ENCODE measurements at regions not wholly inside any gene's neighbourhood (a gene's known extent, or its start where the extent isn't known, plus 50 kb on each side); places are given as distances from the start of the nearest gene placed in this dataset.
A peak's percentile ranks its signal among the peaks of the same experiment; 100 is the strongest.

- H3K9me3 ChIP-seq (ENCODE audit: control insufficient read depth in 2 of 2, insufficient read depth in 1 of 2, low read depth in 1 of 2, low read length in 1 of 2): no peaks in the 10 kb centered on the region
- peak in 1 of 2 donors; percentile 34 for DNase-seq
- 46 to 68% (median 46%) methylated on average over 6 of the region's 6 CpGs for WGBS, 3 donors
- H3K4me3 ChIP-seq (ENCODE audit: low read depth in 1 of 3, low read length in 3 of 3): no peak overlapping the region
- no peaks in the 10 kb centered on the region for H3K27me3 ChIP-seq (ENCODE audit: control insufficient read depth in 3 of 3, insufficient read depth in 3 of 3, low read length in 3 of 3)
- no peak for FAIRE-seq
- no peaks in the 10 kb centered on the region for H3K36me3 ChIP-seq (ENCODE audit: control insufficient read depth in 3 of 3, insufficient read depth in 2 of 3, low read depth in 1 of 3, low read length in 3 of 3)
- H3K27ac ChIP-seq (ENCODE audit: low read depth in 1 of 3, low read length in 2 of 3): peak overlapping the region in 1 of 3 donors; percentile 24
- peaks cover 0 to 5% (median 4%) of the 10 kb centered on the region in 3 donors for H3K4me1 ChIP-seq (ENCODE audit: control insufficient read depth in 3 of 3, insufficient read depth in 2 of 3, low read depth in 1 of 3, low read length in 2 of 3)
Observed at GRCh38 chr13:50366488-50367174, 351.4 kb downstream of the KCNRG start.

DNA sequence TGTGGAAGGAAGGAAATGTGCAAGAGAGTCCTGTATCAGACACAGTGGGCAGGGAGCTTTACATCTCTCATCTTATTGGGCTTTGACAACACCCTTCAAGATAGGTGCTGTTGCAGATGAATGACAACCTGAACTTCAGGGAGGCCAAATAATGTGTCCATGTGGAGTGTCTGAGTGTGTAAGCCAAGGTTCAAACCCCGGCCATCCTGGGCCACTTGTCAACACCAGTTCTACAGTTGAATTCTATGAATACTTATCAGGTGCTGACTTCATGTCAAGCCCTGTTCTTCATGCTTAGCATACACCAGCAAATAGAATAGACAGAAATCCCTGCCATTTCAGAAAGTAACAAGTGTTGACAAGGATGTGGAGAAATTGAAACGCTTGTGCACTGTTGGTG lies 354.4 kb downstream of the KCNRG start:
- FAIRE-seq: no peak
- WGBS, 3 donors: 92 to 98% (median 95%) methylated on average over 2 of the region's 2 CpGs

GRCh38 chr13:50370303-50370950 lies 355.2 kb downstream of the KCNRG start:
- Histone ChIP-seq H3K9me3 (ENCODE audit: control insufficient read depth in 2 of 2, insufficient read depth in 1 of 2, low read depth in 1 of 2, low read length in 1 of 2) (no peaks in the 10 kb centered on the region), H3K27me3 (ENCODE audit: control insufficient read depth in 3 of 3, insufficient read depth in 3 of 3, low read length in 3 of 3) (no peaks in the 10 kb centered on the region), H3K27ac (ENCODE audit: low read depth in 1 of 3, low read length in 2 of 3) (no peak overlapping the region), H3K4me3 (ENCODE audit: low read depth in 1 of 3, low read length in 3 of 3) (no peak overlapping the region), H3K4me1 (ENCODE audit: control insufficient read depth in 3 of 3, insufficient read depth in 2 of 3, low read depth in 1 of 3, low read length in 2 of 3) (peaks cover 0 to 5% (median 4%) of the 10 kb centered on the region in 3 donors), H3K36me3 (ENCODE audit: control insufficient read depth in 3 of 3, insufficient read depth in 2 of 3, low read depth in 1 of 3, low read length in 3 of 3) (no peaks in the 10 kb centered on the region)
- no peak for DNase-seq
- no peak for FAIRE-seq
- 67 to 84% (median 67%) methylated on average over 5 of the region's 5 CpGs for WGBS, 3 donors

More for the DNA sequence above, 354.4 kb downstream of the KCNRG start:
- Histone ChIP-seq H3K27me3 (ENCODE audit: control insufficient read depth in 3 of 3, insufficient read depth in 3 of 3, low read length in 3 of 3) (no peaks in the 10 kb centered on the region), H3K27ac (ENCODE audit: low read depth in 1 of 3, low read length in 2 of 3) (no peak overlapping the region), H3K36me3 (ENCODE audit: control insufficient read depth in 3 of 3, insufficient read depth in 2 of 3, low read depth in 1 of 3, low read length in 3 of 3) (no peaks in the 10 kb centered on the region), H3K9me3 (ENCODE audit: control insufficient read depth in 2 of 2, insufficient read depth in 1 of 2, low read depth in 1 of 2, low read length in 1 of 2) (no peaks in the 10 kb centered on the region), H3K4me1 (ENCODE audit: control insufficient read depth in 3 of 3, insufficient read depth in 2 of 3, low read depth in 1 of 3, low read length in 2 of 3) (peaks cover 0 to 5% (median 4%) of the 10 kb centered on the region in 3 donors), H3K4me3 (ENCODE audit: low read depth in 1 of 3, low read length in 3 of 3) (no peak overlapping the region)
- no peak for DNase-seq

- H3K27ac ChIP-seq (ENCODE audit: low read depth in 1 of 3, low read length in 2 of 3): no peak overlapping the region
Observed at GRCh38 chr13:50374517-50374916, 359.3 kb downstream of the KCNRG start.

GRCh38 chr13:50375792-50376191 lies 360.5 kb downstream of the KCNRG start:
- no peak for DNase-seq
- Histone ChIP-seq H3K9me3 (ENCODE audit: control insufficient read depth in 2 of 2, insufficient read depth in 1 of 2, low read depth in 1 of 2, low read length in 1 of 2) (peaks cover 0 to 11% of the 10 kb centered on the region in 2 donors), H3K27me3 (ENCODE audit: control insufficient read depth in 3 of 3, insufficient read depth in 3 of 3, low read length in 3 of 3) (no peaks in the 10 kb centered on the region), H3K27ac (ENCODE audit: low read depth in 1 of 3, low read length in 2 of 3) (no peak overlapping the region), H3K4me1 (ENCODE audit: control insufficient read depth in 3 of 3, insufficient read depth in 2 of 3, low read depth in 1 of 3, low read length in 2 of 3) (no peaks in the 10 kb centered on the region), H3K36me3 (ENCODE audit: control insufficient read depth in 3 of 3, insufficient read depth in 2 of 3, low read depth in 1 of 3, low read length in 3 of 3) (no peaks in the 10 kb centered on the region), H3K4me3 (ENCODE audit: low read depth in 1 of 3, low read length in 3 of 3) (no peak overlapping the region)
- no peak for FAIRE-seq
- 51 to 55% (median 53%) methylated on average over 4 of the region's 4 CpGs for WGBS, 3 donors

More at GRCh38 chr13:50374517-50374916, 359.3 kb downstream of the KCNRG start:
- no peak for FAIRE-seq
- Histone ChIP-seq H3K4me1 (ENCODE audit: control insufficient read depth in 3 of 3, insufficient read depth in 2 of 3, low read depth in 1 of 3, low read length in 2 of 3) (no peaks in the 10 kb centered on the region), H3K36me3 (ENCODE audit: control insufficient read depth in 3 of 3, insufficient read depth in 2 of 3, low read depth in 1 of 3, low read length in 3 of 3) (no peaks in the 10 kb centered on the region), H3K4me3 (ENCODE audit: low read depth in 1 of 3, low read length in 3 of 3) (no peak overlapping the region), H3K9me3 (ENCODE audit: control insufficient read depth in 2 of 2, insufficient read depth in 1 of 2, low read depth in 1 of 2, low read length in 1 of 2) (no peaks in the 10 kb centered on the region), H3K27me3 (ENCODE audit: control insufficient read depth in 3 of 3, insufficient read depth in 3 of 3, low read length in 3 of 3) (no peaks in the 10 kb centered on the region)
- 86 to 90% (median 86%) methylated on average over 6 of the region's 6 CpGs for WGBS, 3 donors
- no peak for DNase-seq

DNA sequence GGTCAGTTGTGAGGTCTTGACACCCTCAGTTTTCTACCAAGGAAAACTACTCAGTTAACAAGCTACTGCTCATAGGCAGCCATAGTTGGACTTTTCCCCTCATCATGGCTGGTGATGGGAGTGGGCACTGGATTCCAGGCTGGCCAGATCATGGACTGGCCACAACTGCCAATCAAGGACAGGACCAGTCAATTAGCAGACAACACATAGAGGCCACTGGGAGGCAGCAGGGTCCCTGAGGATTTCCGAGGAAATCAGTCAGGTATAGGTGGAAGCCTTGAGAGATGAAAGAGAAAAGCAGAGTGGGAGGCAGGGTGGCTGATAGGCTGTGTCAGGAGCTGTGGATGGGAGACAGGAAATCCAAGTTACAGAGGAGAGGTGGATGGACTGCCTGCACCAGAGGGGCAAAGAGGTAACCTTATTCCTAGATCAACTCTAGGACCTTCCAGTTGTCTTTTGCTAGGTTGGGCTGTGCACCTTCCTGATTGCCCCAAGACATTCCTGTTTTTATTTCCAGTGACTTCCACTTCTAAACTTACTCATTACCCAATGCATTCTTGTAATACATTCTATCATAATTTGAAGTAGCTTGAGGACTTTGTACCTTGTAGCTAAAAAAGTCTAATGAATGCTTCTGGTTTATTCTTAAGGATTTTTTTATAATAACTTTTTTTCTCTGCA lies 361.8 kb downstream of the KCNRG start:
- DNase-seq (no peak), FAIRE-seq (no peak)
- no peak overlapping the region for H3K4me3 ChIP-seq (ENCODE audit: low read depth in 1 of 3, low read length in 3 of 3)
- no peak overlapping the region for H3K27ac ChIP-seq (ENCODE audit: low read depth in 1 of 3, low read length in 2 of 3)
- no peaks in the 10 kb centered on the region for H3K4me1 ChIP-seq (ENCODE audit: control insufficient read depth in 3 of 3, insufficient read depth in 2 of 3, low read depth in 1 of 3, low read length in 2 of 3)
- H3K9me3 ChIP-seq (ENCODE audit: control insufficient read depth in 2 of 2, insufficient read depth in 1 of 2, low read depth in 1 of 2, low read length in 1 of 2): peaks cover 0 to 15% of the 10 kb centered on the region in 2 donors
- H3K36me3 ChIP-seq (ENCODE audit: control insufficient read depth in 3 of 3, insufficient read depth in 2 of 3, low read depth in 1 of 3, low read length in 3 of 3): no peaks in the 10 kb centered on the region
- 64 to 71% (median 65%) methylated on average over 1 of the region's 1 CpG for WGBS, 3 donors
- H3K27me3 ChIP-seq (ENCODE audit: control insufficient read depth in 3 of 3, insufficient read depth in 3 of 3, low read length in 3 of 3): no peaks in the 10 kb centered on the region

GRCh38 chr13:50377726-50378270 lies 362.6 kb downstream of the KCNRG start:
- H3K27me3 ChIP-seq (ENCODE audit: control insufficient read depth in 3 of 3, insufficient read depth in 3 of 3, low read length in 3 of 3): no peaks in the 10 kb centered on the region
- DNase-seq: no peak
- no peaks in the 10 kb centered on the region for H3K36me3 ChIP-seq (ENCODE audit: control insufficient read depth in 3 of 3, insufficient read depth in 2 of 3, low read depth in 1 of 3, low read length in 3 of 3)
- H3K4me3 ChIP-seq (ENCODE audit: low read depth in 1 of 3, low read length in 3 of 3): no peak overlapping the region
- FAIRE-seq: peak; percentile 30
- H3K9me3 ChIP-seq (ENCODE audit: control insufficient read depth in 2 of 2, insufficient read depth in 1 of 2, low read depth in 1 of 2, low read length in 1 of 2): peaks cover 0 to 15% of the 10 kb centered on the region in 2 donors
- WGBS, 3 donors: 46 to 66% (median 52%) methylated on average over 2 of the region's 2 CpGs
- H3K4me1 ChIP-seq (ENCODE audit: control insufficient read depth in 3 of 3, insufficient read depth in 2 of 3, low read depth in 1 of 3, low read length in 2 of 3): no peaks in the 10 kb centered on the region
- no peak overlapping the region for H3K27ac ChIP-seq (ENCODE audit: low read depth in 1 of 3, low read length in 2 of 3)

DNA sequence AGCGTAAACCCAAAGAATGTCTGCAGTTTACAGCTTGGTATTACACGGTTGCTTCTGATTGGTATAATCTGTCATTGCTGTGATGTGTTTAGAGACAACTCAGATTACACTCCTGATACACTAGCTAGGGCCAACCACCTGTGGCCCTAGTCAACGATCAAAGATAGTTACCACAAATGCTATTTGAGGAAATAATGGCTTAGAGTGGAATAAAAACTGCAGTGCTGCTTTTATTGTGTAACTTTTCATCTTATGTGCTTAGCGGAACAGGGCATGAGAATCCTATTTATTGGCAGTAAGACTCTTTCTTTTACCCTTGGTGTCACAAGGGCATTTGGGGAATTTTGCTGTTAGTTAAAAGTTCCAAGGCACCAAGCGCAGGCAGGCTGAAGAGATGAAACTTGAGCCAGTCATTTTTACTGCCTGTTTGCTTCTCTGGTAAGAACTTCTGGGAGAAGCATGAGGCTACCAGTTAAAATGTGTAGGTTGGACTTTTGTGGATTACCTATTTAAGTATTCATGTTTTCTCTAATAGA lies 363.3 kb downstream of the KCNRG start:
- no peaks in the 10 kb centered on the region for H3K36me3 ChIP-seq (ENCODE audit: control insufficient read depth in 3 of 3, insufficient read depth in 2 of 3, low read depth in 1 of 3, low read length in 3 of 3)
- 73 to 75% (median 75%) methylated on average over 5 of the region's 5 CpGs for WGBS, 3 donors
- no peak for DNase-seq
- FAIRE-seq: no peak
- no peak overlapping the region for H3K27ac ChIP-seq (ENCODE audit: low read depth in 1 of 3, low read length in 2 of 3)
- H3K4me3 ChIP-seq (ENCODE audit: low read depth in 1 of 3, low read length in 3 of 3): no peak overlapping the region
- H3K27me3 ChIP-seq (ENCODE audit: control insufficient read depth in 3 of 3, insufficient read depth in 3 of 3, low read length in 3 of 3): no peaks in the 10 kb centered on the region
- H3K4me1 ChIP-seq (ENCODE audit: control insufficient read depth in 3 of 3, insufficient read depth in 2 of 3, low read depth in 1 of 3, low read length in 2 of 3): no peaks in the 10 kb centered on the region
- H3K9me3 ChIP-seq (ENCODE audit: control insufficient read depth in 2 of 2, insufficient read depth in 1 of 2, low read depth in 1 of 2, low read length in 1 of 2): peaks cover 0 to 15% of the 10 kb centered on the region in 2 donors
